Prostate gland (tissue), 2 donors: ENCODE measurements at regions not wholly inside any gene's neighbourhood (a gene's known extent, or its start where the extent isn't known, plus 50 kb on each side); places are given as distances from the start of the nearest gene placed in this dataset.

Experiments used
- DNase-seq: peaks from one replicate; pipeline ENCODE4 v3.0.0-alpha.2; 2019; ENCODE audit warnings: low spot score
- H3K27ac ChIP-seq, 2 donors: fragments of 200-600 bp; sonication (generic); 2 replicates each; pipeline ENCODE4 v1.5.1; 2017 to 2019
- H3K27me3 ChIP-seq: fragments of 200-600 bp; sonication (generic); replicated peaks from 2 replicates; pipeline ENCODE4 v1.5.1; 2019; ENCODE audit not compliant: insufficient read depth
- H3K36me3 ChIP-seq, 2 donors: fragments of 200-600 bp; sonication (generic); 1 replicate in 1 of 2; 2 replicates in 1 of 2; pipeline versions ENCODE4 v1.5.1 to v1.8.1; 2017 to 2019
- H3K4me1 ChIP-seq: fragments of 200-600 bp; sonication (generic); replicated peaks from 2 replicates; pipeline ENCODE4 v1.5.1; 2019
- H3K4me3 ChIP-seq, 2 donors: fragments of 200-600 bp; sonication (generic); 2 replicates each; pipeline ENCODE4 v1.5.1; 2017 to 2019
- H3K9me3 ChIP-seq: fragments of 200-600 bp; sonication (generic); 2 replicates; pipeline ENCODE4 v1.5.1; 2017
- POLR2A ChIP-seq: fragments of 450-650 bp; IDR thresholded peaks from one replicate; pipeline ENCODE4 v1.6.1; 2016; ENCODE audit warnings: antibody characterized with exemption, mild to moderate bottlenecking
- POLR2AphosphoS5 ChIP-seq: sonication (generic); formaldehyde crosslinking; IDR thresholded peaks from one replicate; pipeline ENCODE4 v1.6.1; 2017; ENCODE audit warnings: antibody characterized with exemption
- WGBS: methylation state at CpG from one replicate; pipeline ENCODE4 v1.1.5; 2018; 5-methylcytosine and 5-hydroxymethylcytosine counted together
- intact Hi-C: fragments of 100-400 bp; cut with DNase I; formaldehyde crosslinking; loops from one replicate; pipeline ENCODE4 v1.14.2; 2022
- TF ChIP-seq, protein P1 (sequence below), 4 experiments: fragments of 200-600 bp in 2 of 4; fragments of 450-650 bp in 2 of 4; sonication (generic) in 2 of 4; IDR thresholded peaks; 1 replicate in 3 of 4; 2 replicates in 1 of 4; pipeline ENCODE4 v1.5.1; 2016 to 2019; ENCODE audit warnings: antibody characterized with exemption in 4 of 4, mild to moderate bottlenecking in 2 of 4, moderate library complexity in 2 of 4

DNA sequence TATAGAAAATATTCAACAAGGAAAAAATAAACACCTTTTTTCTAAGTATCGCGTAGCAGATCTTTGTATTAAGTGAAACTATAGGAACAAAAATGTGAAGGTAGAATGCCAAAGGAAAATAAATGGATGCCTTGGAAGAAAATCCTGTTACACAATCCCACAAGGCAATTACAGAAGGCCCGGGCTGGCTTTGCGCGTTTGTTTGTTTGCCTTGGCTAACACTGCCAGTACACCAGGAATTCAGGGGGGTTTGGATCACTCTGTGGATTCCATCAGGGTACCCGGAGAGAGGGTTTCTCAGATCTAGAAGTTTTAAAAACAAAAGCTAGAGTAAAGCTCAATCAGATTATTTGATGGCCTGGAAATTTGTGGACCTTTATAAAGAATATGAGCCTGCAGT lies 478.3 kb downstream of the FBXO15 start:
- intact Hi-C loops, result no loop called here
- DNase-seq, result peak; percentile 23
- 22% methylated on average over 6 of the region's 6 CpGs for WGBS
- no peaks in the 10 kb centered on the region for H3K9me3 ChIP-seq
- no peak overlapping the region for H3K27ac ChIP-seq
- H3K4me1 ChIP-seq, result no peaks in the 10 kb centered on the region
- no peak overlapping the region for H3K4me3 ChIP-seq
- H3K27me3 ChIP-seq, result no peaks in the 10 kb centered on the region
- H3K36me3 ChIP-seq, result no peaks in the 10 kb centered on the region
- TF ChIP-seq, protein P1, sequence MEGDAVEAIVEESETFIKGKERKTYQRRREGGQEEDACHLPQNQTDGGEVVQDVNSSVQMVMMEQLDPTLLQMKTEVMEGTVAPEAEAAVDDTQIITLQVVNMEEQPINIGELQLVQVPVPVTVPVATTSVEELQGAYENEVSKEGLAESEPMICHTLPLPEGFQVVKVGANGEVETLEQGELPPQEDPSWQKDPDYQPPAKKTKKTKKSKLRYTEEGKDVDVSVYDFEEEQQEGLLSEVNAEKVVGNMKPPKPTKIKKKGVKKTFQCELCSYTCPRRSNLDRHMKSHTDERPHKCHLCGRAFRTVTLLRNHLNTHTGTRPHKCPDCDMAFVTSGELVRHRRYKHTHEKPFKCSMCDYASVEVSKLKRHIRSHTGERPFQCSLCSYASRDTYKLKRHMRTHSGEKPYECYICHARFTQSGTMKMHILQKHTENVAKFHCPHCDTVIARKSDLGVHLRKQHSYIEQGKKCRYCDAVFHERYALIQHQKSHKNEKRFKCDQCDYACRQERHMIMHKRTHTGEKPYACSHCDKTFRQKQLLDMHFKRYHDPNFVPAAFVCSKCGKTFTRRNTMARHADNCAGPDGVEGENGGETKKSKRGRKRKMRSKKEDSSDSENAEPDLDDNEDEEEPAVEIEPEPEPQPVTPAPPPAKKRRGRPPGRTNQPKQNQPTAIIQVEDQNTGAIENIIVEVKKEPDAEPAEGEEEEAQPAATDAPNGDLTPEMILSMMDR (IDR thresholded peaks at IDR 0.05), result no peak
- TF ChIP-seq POLR2AphosphoS5 (no peak), POLR2A (no peak)

DNA sequence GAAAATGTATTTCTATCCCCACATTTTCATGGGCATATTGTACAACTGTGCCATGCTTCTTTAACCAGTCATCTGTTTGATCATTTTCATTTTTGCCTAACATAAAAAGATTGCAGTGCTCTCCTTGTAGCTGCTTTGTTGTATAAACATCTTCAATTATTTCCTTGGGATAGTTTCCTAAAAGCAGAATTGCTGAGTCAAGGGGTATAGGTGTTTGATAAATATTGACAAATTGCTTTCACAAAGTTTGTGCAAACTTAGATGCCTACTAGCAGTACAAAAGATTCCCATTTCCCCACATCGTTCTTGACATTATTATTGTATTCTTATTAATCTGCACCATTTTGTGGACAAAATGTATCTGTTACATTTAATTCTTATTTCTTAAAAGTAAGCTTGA lies 479.6 kb downstream of the FBXO15 start:
- WGBS, result 49% methylated on average over 1 of the region's 1 CpG
- no peaks in the 10 kb centered on the region for H3K4me1 ChIP-seq

DNA sequence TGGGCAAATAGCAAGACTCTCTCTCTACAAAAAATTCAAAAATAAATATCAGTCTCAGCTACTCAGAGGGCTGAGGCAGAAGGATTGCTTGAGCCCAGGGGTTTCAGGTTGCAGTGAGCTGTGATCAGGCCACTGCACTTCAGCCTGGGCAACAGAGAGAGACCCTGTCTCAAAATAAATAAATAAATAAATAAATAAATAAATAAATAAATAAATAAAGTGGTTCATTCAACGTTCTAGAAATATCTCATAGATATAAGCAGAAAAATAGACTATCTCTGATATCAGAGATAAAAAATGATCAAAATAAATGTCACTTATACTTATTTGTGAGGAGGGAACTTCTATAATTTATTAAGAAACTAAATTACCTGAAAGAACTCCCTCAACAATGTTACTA lies 480.9 kb downstream of the FBXO15 start:
- no peaks in the 10 kb centered on the region for H3K9me3 ChIP-seq
- intact Hi-C loops, result no loop called here
- H3K27me3 ChIP-seq, result no peaks in the 10 kb centered on the region
- no peaks in the 10 kb centered on the region for H3K36me3 ChIP-seq
- H3K4me1 ChIP-seq, result no peaks in the 10 kb centered on the region
- no peak overlapping the region for H3K27ac ChIP-seq
- no peak for DNase-seq
- H3K4me3 ChIP-seq, result no peak overlapping the region
- TF ChIP-seq POLR2AphosphoS5, result no peak
- TF ChIP-seq, protein P1 (IDR thresholded peaks at IDR 0.05), result no peak
- TF ChIP-seq POLR2A, result no peak
- WGBS, result 66% methylated on average over 1 of the region's 1 CpG

More for the DNA sequence above, 479.6 kb downstream of the FBXO15 start:
- Histone ChIP-seq H3K36me3 (no peaks in the 10 kb centered on the region), H3K4me3 (no peak overlapping the region), H3K27ac (no peak overlapping the region), H3K27me3 (no peaks in the 10 kb centered on the region), H3K9me3 (no peaks in the 10 kb centered on the region)
- no peak for DNase-seq
- TF ChIP-seq, protein P1 (IDR thresholded peaks at IDR 0.05), result no peak
- TF ChIP-seq POLR2AphosphoS5 (no peak), POLR2A (no peak)
- intact Hi-C loops, result no loop called here

DNA sequence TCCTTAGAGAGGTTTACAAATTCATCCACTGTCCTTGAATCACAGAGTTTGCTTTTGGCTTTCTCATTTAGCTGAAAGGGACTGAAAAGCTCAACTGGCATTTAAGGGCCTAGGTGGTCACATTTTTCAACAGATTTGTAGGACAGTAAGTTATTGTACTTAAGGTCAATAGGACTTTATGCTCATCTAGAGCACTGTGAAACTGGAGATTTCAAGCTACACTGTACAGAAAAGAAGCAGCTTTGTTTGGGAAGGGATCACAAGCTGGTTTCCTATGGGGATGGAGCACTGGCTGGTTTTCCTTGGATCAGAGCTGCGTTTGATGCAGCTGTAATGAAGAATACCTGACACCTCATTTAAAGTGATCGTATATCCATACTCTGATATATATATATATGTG lies 482.7 kb downstream of the FBXO15 start:
- no peaks in the 10 kb centered on the region for H3K4me1 ChIP-seq
- no peaks in the 10 kb centered on the region for H3K36me3 ChIP-seq
- H3K27ac ChIP-seq, result no peak overlapping the region
- TF ChIP-seq POLR2A, result no peak
- TF ChIP-seq POLR2AphosphoS5, result no peak
- TF ChIP-seq, protein P1 (IDR thresholded peaks at IDR 0.05), result no peak
- H3K27me3 ChIP-seq, result no peaks in the 10 kb centered on the region
- no peak overlapping the region for H3K4me3 ChIP-seq
- DNase-seq, result no peak
- intact Hi-C loops, result no loop called here
- 100% methylated on average over 2 of the region's 2 CpGs for WGBS
- H3K9me3 ChIP-seq, result no peaks in the 10 kb centered on the region

DNA sequence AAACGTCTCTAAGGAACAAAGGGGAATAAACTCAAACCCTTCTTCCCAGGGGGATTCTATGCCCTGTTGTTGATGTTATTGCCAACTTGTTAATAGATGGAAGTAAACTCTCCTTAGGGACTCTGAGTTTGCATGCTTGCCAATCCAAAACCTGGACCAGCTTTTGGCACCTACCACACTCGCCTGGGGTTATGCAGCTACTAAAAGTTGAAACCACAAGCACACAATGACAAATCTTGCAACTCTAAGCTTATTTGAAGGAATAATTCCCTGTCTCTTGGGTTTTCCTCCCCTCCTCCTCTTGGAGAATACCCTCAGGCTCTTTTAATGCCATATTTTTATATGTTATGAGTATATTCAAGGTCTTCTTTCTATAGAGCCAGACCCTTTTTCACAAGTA lies 484.1 kb downstream of the FBXO15 start:
- Histone ChIP-seq H3K4me3 (no peak overlapping the region), H3K36me3 (no peaks in the 10 kb centered on the region), H3K9me3 (no peaks in the 10 kb centered on the region), H3K27me3 (no peaks in the 10 kb centered on the region), H3K27ac (no peak overlapping the region), H3K4me1 (no peaks in the 10 kb centered on the region)
- intact Hi-C loops, result no loop called here
- no peak for DNase-seq
- TF ChIP-seq, protein P1 (IDR thresholded peaks at IDR 0.05), result no peak
- no peak for TF ChIP-seq POLR2AphosphoS5
- TF ChIP-seq POLR2A, result no peak
- 21% methylated on average over 2 of the region's 2 CpGs for WGBS
